ENCODE measurements at regions not wholly inside any gene's neighbourhood (a gene's known extent, or its start where the extent isn't known, plus 50 kb on each side); places are given as distances from the start of the nearest gene placed in this dataset.

DNA sequence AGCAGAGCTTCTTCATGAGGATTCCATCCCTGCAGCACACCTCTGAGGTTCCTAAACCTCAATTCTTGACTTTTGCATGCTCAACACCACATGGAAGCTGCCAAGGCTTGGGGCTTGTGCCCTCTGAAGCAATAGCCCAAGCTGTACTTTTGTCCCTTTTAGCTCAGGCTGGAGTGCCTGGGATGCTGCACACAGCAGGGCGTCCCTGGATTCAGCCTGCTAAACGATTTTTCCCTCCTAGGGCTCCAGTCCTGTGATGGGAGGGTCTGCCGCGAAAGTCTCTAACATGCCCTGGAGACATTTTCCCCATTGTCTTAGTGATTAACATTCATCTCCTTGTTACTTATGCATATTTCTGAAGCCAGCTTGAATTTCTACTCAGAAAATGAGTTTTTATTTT is 98.3 kb downstream of the SLITRK5 start:
- TF ChIP-seq, protein P1, sequence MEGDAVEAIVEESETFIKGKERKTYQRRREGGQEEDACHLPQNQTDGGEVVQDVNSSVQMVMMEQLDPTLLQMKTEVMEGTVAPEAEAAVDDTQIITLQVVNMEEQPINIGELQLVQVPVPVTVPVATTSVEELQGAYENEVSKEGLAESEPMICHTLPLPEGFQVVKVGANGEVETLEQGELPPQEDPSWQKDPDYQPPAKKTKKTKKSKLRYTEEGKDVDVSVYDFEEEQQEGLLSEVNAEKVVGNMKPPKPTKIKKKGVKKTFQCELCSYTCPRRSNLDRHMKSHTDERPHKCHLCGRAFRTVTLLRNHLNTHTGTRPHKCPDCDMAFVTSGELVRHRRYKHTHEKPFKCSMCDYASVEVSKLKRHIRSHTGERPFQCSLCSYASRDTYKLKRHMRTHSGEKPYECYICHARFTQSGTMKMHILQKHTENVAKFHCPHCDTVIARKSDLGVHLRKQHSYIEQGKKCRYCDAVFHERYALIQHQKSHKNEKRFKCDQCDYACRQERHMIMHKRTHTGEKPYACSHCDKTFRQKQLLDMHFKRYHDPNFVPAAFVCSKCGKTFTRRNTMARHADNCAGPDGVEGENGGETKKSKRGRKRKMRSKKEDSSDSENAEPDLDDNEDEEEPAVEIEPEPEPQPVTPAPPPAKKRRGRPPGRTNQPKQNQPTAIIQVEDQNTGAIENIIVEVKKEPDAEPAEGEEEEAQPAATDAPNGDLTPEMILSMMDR (IDR thresholded peaks at IDR 0.05): no peak
- TF ChIP-seq POLR2AphosphoS5 (IDR thresholded peaks at IDR 0.05): no peak
- no peak for TF ChIP-seq POLR2A (IDR thresholded peaks at IDR 0.05)
- no peak for TF ChIP-seq EP300 (IDR thresholded peaks at IDR 0.05; ENCODE audit: low read depth)
